Loucy (cell line): ENCODE measurements at regions not wholly inside any gene's neighbourhood (a gene's known extent, or its start where the extent isn't known, plus 50 kb on each side); places are given as distances from the start of the nearest gene placed in this dataset.
A peak's percentile ranks its signal among the peaks of the same experiment; 100 is the strongest.

Experiments
- H2AFZ ChIP-seq: fragments of 200-600 bp; sonication (generic); 2 replicates; pipeline ENCODE4 v1.6.0; 2016; ENCODE audit warnings: antibody characterized with exemption, mild to moderate bottlenecking, low read length, moderate library complexity
- H3F3A ChIP-seq: fragments of 200-600 bp; 2 replicates; pipeline ENCODE4 v1.6.0; 2016; ENCODE audit warnings: antibody characterized with exemption, low read depth, mild to moderate bottlenecking
- H3K27me3 ChIP-seq: fragments of 200-600 bp; sonication (generic); 2 replicates; pipeline ENCODE4 v1.6.1; 2014; ENCODE audit warnings: low read length, mild to moderate bottlenecking; ENCODE audit not compliant: insufficient read depth, poor library complexity, severe bottlenecking
- H3K36me3 ChIP-seq: fragments of 200-600 bp; sonication (generic); 2 replicates; pipeline ENCODE4 v1.6.1; 2016; ENCODE audit warnings: low read length; ENCODE audit not compliant: insufficient read depth
- H3K4me1 ChIP-seq: fragments of 200-600 bp; sonication (generic); 2 replicates; pipeline ENCODE4 v1.5.1; 2014; ENCODE audit warnings: low read length, mild to moderate bottlenecking; ENCODE audit not compliant: insufficient read depth, poor library complexity, severe bottlenecking
- H3K4me2 ChIP-seq: fragments of 200-600 bp; sonication (generic); 2 replicates; pipeline ENCODE4 v1.6.0; 2014; ENCODE audit warnings: antibody characterized with exemption, low read length, low read depth, mild to moderate bottlenecking; ENCODE audit not compliant: poor library complexity, severe bottlenecking
- H3K4me3 ChIP-seq: fragments of 200-600 bp; sonication (generic); 2 replicates; pipeline ENCODE4 v1.5.1; 2014; ENCODE audit warnings: low read length, mild to moderate bottlenecking, mixed read lengths; ENCODE audit not compliant: poor library complexity, severe bottlenecking
- H3K79me2 ChIP-seq: fragments of 200-600 bp; sonication (generic); 2 replicates; pipeline ENCODE4 v1.6.1; 2014; ENCODE audit warnings: low read length; ENCODE audit not compliant: insufficient read depth
- H3K9ac ChIP-seq: fragments of 200-600 bp; sonication (generic); 2 replicates; pipeline ENCODE4 v1.6.0; 2014; ENCODE audit warnings: mild to moderate bottlenecking, low read depth, low read length, moderate library complexity; ENCODE audit not compliant: poor library complexity, severe bottlenecking
- H3K9me2 ChIP-seq: fragments of 200-600 bp; sonication (generic); replicated peaks from 2 replicates; pipeline ENCODE4 v1.6.1; 2016; ENCODE audit warnings: low read depth, low read length, mixed read lengths
- H3K9me3 ChIP-seq: fragments of 200-600 bp; sonication (generic); 2 replicates; pipeline ENCODE4 v1.6.1; 2014; ENCODE audit warnings: mild to moderate bottlenecking, antibody characterized with exemption, low read length, low read depth; ENCODE audit not compliant: insufficient read depth
- H4K20me1 ChIP-seq: fragments of 200-600 bp; sonication (generic); 2 replicates; pipeline ENCODE4 v1.6.0; 2014; ENCODE audit warnings: antibody characterized with exemption, low read length, mild to moderate bottlenecking; ENCODE audit not compliant: insufficient read depth, poor library complexity, severe bottlenecking
- CTCF ChIP-seq: fragments of 200-600 bp; sonication (generic); conservative IDR thresholded peaks from 2 replicates; pipeline ENCODE4 v1.5.1; 2014; ENCODE audit warnings: mild to moderate bottlenecking, antibody characterized with exemption, low read length
- EZH2phosphoT487 ChIP-seq: fragments of 200-600 bp; IDR thresholded peaks from 2 replicates; pipeline ENCODE4 v1.6.1; 2018; ENCODE audit warnings: antibody characterized with exemption, mild to moderate bottlenecking, moderate library complexity, borderline replicate concordance

- H3K36me3 ChIP-seq = no peaks in the 10 kb centered on the region
- no peaks in the 10 kb centered on the region for H3F3A ChIP-seq
- H3K9me2 ChIP-seq = no peaks in the 10 kb centered on the region
- no peaks in the 10 kb centered on the region for H3K27me3 ChIP-seq
- TF ChIP-seq CTCF = no peak
- TF ChIP-seq EZH2phosphoT487 = no peak
- H3K4me1 ChIP-seq = no peaks in the 10 kb centered on the region
- H3K4me3 ChIP-seq = no peak overlapping the region
- H3K79me2 ChIP-seq = no peaks in the 10 kb centered on the region
- H2AFZ ChIP-seq = no peak overlapping the region
- H4K20me1 ChIP-seq = no peaks in the 10 kb centered on the region
- H3K9ac ChIP-seq = no peak overlapping the region
- no peaks in the 10 kb centered on the region for H3K9me3 ChIP-seq
- no peak overlapping the region for H3K4me2 ChIP-seq
These were observed 106.1 kb downstream of the C12orf75 start for GRCh38 chr12:105436636-105437035.

- Histone ChIP-seq H4K20me1 (no peaks in the 10 kb centered on the region), H3K9me2 (no peaks in the 10 kb centered on the region), H3F3A (no peaks in the 10 kb centered on the region), H3K36me3 (no peaks in the 10 kb centered on the region), H2AFZ (no peak overlapping the region), H3K9me3 (no peaks in the 10 kb centered on the region), H3K79me2 (no peaks in the 10 kb centered on the region), H3K27me3 (no peaks in the 10 kb centered on the region), H3K9ac (no peak overlapping the region), H3K4me1 (peaks cover 14% of the 10 kb centered on the region), H3K4me3 (no peak overlapping the region), H3K4me2 (no peak overlapping the region)
- TF ChIP-seq EZH2phosphoT487 = no peak
- TF ChIP-seq CTCF = no peak
These were observed 109.7 kb downstream of the C12orf75 start for GRCh38 chr12:105440037-105440664.

- Histone ChIP-seq H3K9ac (no peak overlapping the region), H3K4me2 (peak overlapping the region; percentile 29), H2AFZ (no peak overlapping the region), H3K4me1 (peaks cover 14% of the 10 kb centered on the region), H3K79me2 (no peaks in the 10 kb centered on the region), H4K20me1 (no peaks in the 10 kb centered on the region), H3K9me3 (no peaks in the 10 kb centered on the region), H3K4me3 (no peak overlapping the region), H3K9me2 (no peaks in the 10 kb centered on the region), H3F3A (no peaks in the 10 kb centered on the region), H3K27me3 (no peaks in the 10 kb centered on the region), H3K36me3 (no peaks in the 10 kb centered on the region)
- no peak for TF ChIP-seq CTCF
- TF ChIP-seq EZH2phosphoT487 = no peak
These were observed 113.5 kb downstream of the C12orf75 start for GRCh38 chr12:105443802-105444652.
